SIG-M5 (cell line): ENCODE measurements at regions not wholly inside any gene's neighbourhood (a gene's known extent, or its start where the extent isn't known, plus 50 kb on each side); places are given as distances from the start of the nearest gene placed in this dataset.
"Not testable (repeated sequence)": the region's sequence is repeated elsewhere in the genome, so short reads cannot be mapped to it uniquely, and the experiment has no call there.

Source experiments
- DNase-seq: peaks from one replicate; lab custom pipeline; 2025; lab: John Stamatoyannopoulos, UW

GRCh38 chr4:3961091-3961672, 195.0 kb downstream of the ADRA2C start:
- DNase-seq, result not testable (repeated sequence)

- DNase-seq, result not testable (repeated sequence)
Observed at GRCh38 chr4:3964572-3965278, 198.5 kb downstream of the ADRA2C start.

- DNase-seq, result not testable (repeated sequence)
Observed at GRCh38 chr4:3967204-3967603, 201.0 kb downstream of the ADRA2C start.

- not testable (repeated sequence) for DNase-seq
Observed at GRCh38 chr4:3972626-3973025, 206.4 kb downstream of the ADRA2C start.

GRCh38 chr4:3973581-3974200, 207.5 kb downstream of the ADRA2C start:
- not testable (repeated sequence) for DNase-seq

GRCh38 chr4:3983518-3984125, 217.4 kb downstream of the ADRA2C start:
- not testable (repeated sequence) for DNase-seq

GRCh38 chr4:3984796-3985195, 218.6 kb downstream of the ADRA2C start:
- not testable (repeated sequence) for DNase-seq

- DNase-seq, result not testable (repeated sequence)
Observed at GRCh38 chr4:3986412-3986811, 220.2 kb downstream of the ADRA2C start.

- not testable (repeated sequence) for DNase-seq
Observed at GRCh38 chr4:3997386-3997785, 229.3 kb downstream of the OTOP1 start.

- DNase-seq, result not testable (repeated sequence)
Observed at GRCh38 chr4:4004036-4004435, 222.7 kb downstream of the OTOP1 start.

- not testable (repeated sequence) for DNase-seq
Observed at GRCh38 chr4:4004702-4005101, 222.0 kb downstream of the OTOP1 start.

GRCh38 chr4:4006356-4006755, 220.4 kb downstream of the OTOP1 start:
- not testable (repeated sequence) for DNase-seq

GRCh38 chr4:4019071-4019470, 207.7 kb downstream of the OTOP1 start:
- DNase-seq, result not testable (repeated sequence)

- DNase-seq, result not testable (repeated sequence)
Observed at GRCh38 chr4:4021161-4021560, 205.6 kb downstream of the OTOP1 start.

- DNase-seq, result not testable (repeated sequence)
Observed at GRCh38 chr4:4026708-4027107, 200.0 kb downstream of the OTOP1 start.

GRCh38 chr4:4028752-4029151, 198.0 kb downstream of the OTOP1 start:
- not testable (repeated sequence) for DNase-seq

- not testable (repeated sequence) for DNase-seq
Observed at GRCh38 chr4:4030509-4030908, 196.2 kb downstream of the OTOP1 start.

- DNase-seq, result not testable (repeated sequence)
Observed at GRCh38 chr4:4031446-4032135, 195.1 kb downstream of the OTOP1 start.

- not testable (repeated sequence) for DNase-seq
Observed at GRCh38 chr4:4032364-4032763, 194.4 kb downstream of the OTOP1 start.

GRCh38 chr4:4032801-4033605, 193.7 kb downstream of the OTOP1 start:
- DNase-seq, result not testable (repeated sequence)
